ENCODE measurements at regions not wholly inside any gene's neighbourhood (a gene's known extent, or its start where the extent isn't known, plus 50 kb on each side); places are given as distances from the start of the nearest gene placed in this dataset.
"Not testable (repeated sequence)": the region's sequence is repeated elsewhere in the genome, so short reads cannot be mapped to it uniquely, and the experiment has no call there.

DNA sequence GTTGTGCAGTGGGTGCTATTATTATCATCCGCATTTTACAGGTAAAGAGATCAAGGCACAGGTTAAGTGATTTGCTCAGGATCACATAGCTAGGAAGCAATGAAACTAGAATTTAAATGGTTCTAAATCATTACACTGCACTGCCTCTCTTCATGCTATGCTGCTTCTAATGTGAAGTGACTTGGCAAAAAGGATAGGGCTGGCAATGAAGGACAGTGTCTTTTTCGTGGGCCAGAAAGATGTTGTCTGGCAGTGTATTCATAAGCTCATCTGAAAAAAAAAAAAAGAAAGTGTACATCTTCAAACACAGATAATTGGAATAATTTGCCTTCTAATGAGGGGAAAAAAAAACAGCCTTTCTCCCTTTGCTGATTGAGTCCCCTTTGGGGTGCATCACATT is 132.2 kb upstream of the FUNDC1 start:
- no peak for DNase-seq

DNA sequence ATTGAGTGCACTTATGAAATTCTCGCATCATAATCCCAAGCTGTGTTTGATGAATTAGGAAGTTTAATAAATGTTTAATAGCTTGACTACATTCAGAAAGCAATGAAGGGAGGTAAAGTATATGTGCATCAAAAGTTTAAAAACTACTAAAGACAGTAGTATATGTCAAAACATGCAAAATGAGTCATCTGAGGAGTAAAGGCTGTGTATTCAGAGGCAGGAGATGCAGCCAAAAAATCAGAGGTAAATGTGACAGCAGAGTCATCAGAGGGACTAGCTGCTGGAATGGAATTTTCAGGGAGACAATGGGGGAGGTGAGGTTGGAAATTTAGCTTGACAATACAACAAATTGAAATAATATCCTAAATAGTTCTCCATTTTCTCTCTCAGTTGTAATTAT is 127.0 kb upstream of the FUNDC1 start:
- DNase-seq, result no peak

DNA sequence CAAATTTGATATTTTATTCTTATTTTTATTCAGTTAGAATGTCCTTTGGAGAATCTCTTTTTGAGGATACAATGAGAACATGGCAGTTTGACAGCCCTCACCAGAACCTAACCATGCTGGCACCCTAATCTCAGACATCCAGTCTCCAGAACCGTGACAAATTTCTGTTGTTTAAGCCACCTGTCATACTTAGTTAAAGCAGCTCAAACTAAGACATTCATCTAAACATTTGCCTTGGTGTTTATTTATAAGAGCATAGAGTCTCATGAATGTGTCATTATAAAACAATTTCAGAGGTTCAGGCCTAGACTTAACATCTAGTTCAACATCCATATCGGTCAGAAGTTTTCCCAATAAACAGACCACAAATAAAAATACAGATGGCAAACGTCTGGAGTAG is 125.1 kb upstream of the FUNDC1 start:
- DNase-seq, result no peak

DNA sequence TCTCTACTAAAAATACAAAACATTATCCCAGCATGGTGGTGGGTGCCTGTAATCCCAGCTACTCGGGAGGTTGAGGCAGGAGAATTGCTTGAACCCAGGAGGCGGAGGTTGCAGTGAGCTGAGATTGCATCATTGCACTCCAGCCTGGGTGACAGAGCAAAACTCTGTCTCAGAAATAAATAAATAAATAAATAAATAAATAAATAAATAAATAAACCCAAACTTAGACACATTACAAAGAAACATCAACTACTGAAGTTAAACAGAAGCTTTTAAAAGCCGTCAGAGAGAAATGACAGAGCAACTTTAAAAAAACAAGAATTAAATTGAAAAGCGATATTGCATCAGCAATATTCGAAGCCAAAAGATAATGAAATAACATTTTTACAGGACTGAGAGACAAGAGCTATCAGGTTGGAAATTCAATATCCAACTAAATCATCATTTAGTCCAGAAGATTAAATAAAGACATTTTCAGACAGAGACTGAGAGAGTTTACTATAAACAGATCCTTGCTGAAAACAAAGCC is 115.1 kb upstream of the FUNDC1 start:
- not testable (repeated sequence) for DNase-seq

DNA sequence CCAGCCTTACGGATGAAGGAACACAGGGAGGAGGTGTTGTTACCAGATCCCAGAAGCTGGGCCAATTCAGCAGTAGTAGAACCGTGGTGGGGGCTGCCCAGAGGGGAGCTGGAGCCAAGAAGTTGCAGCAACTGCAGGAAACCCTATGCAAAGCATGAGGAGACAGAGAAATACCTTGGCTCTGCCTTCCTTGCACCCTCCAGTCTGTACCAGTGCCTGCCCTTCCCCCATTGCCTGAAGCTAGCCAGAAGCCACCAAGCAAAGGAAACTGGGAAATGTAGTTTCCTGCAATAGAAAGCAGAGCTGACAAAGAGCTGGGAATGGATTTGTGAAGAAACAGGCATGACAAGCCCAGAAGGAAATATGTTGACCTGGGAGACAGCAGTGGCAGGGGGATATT is 108.7 kb upstream of the FUNDC1 start:
- no peak for DNase-seq

DNA sequence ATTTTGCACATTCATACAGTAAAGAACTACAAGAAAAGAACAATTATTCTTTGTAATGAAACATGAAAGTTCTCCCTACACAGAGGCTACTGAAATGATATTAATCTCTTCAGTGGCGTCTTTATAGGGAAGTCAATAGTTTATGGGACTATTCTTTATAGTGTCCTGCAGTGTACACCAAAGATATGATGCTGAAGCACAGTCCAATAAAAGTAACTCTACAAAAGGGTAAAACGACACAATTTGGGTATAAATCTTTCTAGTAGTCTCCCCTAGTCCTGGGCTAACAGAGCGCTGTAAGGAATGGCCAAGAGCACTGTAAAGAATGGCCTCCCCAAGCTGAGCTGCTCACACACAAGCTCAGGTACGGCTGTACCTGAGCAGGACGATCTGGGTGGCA is 101.1 kb upstream of the FUNDC1 start:
- DNase-seq, result no peak

DNA sequence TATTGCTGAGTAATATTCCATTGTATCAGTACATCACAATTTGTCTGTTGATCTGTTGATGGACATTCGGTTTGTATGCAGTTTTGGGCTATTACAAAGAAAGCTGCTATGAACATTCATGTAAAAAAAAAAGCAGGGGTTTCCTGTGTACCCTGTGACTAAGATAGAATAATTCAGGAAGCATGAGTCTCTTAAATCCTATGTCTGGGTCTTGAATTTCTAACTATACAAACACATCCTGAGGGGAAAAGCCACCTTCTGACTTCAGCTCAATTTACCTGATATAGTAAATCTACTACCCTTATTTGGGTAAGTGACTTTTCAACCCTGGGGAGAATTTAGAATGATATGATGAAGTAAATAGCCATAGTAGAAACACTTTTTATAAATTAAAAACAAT is 94.6 kb upstream of the FUNDC1 start:
- no peak for DNase-seq

DNA sequence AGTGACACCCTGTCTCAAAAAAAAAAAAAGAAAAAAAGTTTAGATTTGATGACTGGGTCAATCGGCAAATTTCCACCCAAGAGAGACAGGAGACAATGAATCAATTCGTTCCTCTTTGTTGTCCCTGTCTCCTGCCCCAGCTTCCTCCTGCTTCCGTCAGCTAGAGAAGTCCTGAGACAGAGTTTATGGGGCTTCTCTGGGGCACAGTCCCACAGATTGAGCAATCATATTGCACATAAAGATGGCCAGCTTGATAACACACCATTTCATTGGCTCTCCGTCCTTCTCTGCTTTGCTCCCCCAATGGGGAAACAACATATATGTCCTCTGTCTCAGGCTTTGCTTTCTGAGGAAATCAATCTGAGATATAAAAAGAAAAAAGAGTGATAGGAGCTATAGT is 78.4 kb upstream of the FUNDC1 start:
- peak; percentile 47 to 62 for DNase-seq

DNA sequence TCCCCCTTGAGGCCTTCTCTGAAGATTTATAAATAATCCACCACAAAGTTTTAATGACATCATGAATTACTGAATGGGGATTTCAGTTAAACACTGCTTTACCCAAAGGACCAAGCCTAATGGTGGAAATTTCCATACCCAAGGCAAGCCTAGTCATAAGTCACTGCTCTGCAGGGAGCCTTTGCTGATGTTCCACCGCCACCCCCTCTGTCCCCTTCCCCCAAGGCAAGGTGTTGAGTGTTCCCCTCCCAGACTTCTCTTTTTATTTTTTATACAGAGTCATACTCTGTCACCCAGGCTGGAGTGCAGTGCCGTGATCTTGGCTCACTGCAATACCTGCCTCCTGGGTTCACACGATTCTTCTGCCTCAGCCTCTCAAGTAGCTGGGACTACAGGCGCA is 76.4 kb upstream of the FUNDC1 start:
- no peak for DNase-seq

DNA sequence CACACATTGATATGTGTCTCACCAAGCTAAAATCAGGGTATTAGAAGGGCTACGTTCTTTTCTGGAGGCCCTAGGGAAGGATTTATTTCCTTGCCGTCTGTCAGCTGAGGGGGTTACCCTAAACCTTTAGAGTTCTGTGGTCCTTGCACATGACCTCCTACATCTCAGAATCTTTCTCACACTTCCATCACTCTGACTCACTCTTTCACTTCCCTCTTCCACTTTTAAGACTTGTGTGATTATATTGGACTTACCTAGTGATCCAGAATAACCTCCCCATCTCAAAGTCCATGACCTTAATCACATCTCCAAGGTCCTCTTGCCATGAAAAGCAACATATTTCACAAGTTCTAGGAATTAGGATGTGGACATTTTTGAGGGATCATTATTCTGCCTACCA is 53.6 kb upstream of the FUNDC1 start:
- DNase-seq, result peak; percentile 21 to 38
